Mucosa of rectum (tissue), 2 donors: ENCODE measurements at regions not wholly inside any gene's neighbourhood (a gene's known extent, or its start where the extent isn't known, plus 50 kb on each side); places are given as distances from the start of the nearest gene placed in this dataset.

Experiments used
- H3K27ac ChIP-seq, 2 donors: one replicate each; pipeline ENCODE4 v1.7.0; 2013; ENCODE audit warnings: inconsistent platforms in 2 of 2, low read depth in 2 of 2, low read length in 2 of 2
- H3K27me3 ChIP-seq, 2 donors: one replicate each; pipeline ENCODE4 v1.7.0; 2013; ENCODE audit warnings: low read length in 2 of 2; ENCODE audit not compliant: control insufficient read depth in 2 of 2, insufficient read depth in 2 of 2
- H3K36me3 ChIP-seq, 2 donors: one replicate each; pipeline ENCODE4 v1.7.0; 2013; ENCODE audit warnings: low read length in 2 of 2; ENCODE audit not compliant: control insufficient read depth in 2 of 2, insufficient read depth in 2 of 2
- H3K4me1 ChIP-seq, 2 donors: one replicate each; pipeline ENCODE4 v1.7.0; 2013; ENCODE audit warnings: low read length in 2 of 2, mild to moderate bottlenecking in 1 of 2; ENCODE audit not compliant: control insufficient read depth in 2 of 2, insufficient read depth in 2 of 2
- H3K4me3 ChIP-seq, 2 donors: one replicate each; pipeline ENCODE4 v1.7.0; 2013; ENCODE audit warnings: low read length in 2 of 2
- H3K9ac ChIP-seq, 2 donors: one replicate each; pipeline ENCODE4 v1.7.0; 2013; ENCODE audit warnings: low read length in 2 of 2, low read depth in 1 of 2, mild to moderate bottlenecking in 1 of 2
- H3K9me3 ChIP-seq, 2 donors: one replicate each; pipeline ENCODE4 v1.7.0; 2013; ENCODE audit warnings: low read length in 2 of 2; ENCODE audit not compliant: control insufficient read depth in 2 of 2
- donor health status: healthy.
- donor health status: Normal muscosa, but diverticular disease.

- Histone ChIP-seq H3K4me3 (no peak overlapping the region), H3K27ac (no peak overlapping the region), H3K9me3 (no peaks in the 10 kb centered on the region), H3K36me3 (no peaks in the 10 kb centered on the region), H3K27me3 (peaks cover 7 to 10% of the 10 kb centered on the region in 2 donors), H3K9ac (no peak overlapping the region), H3K4me1 (no peaks in the 10 kb centered on the region)
Measured at GRCh38 chr11:64477675-64478074, 78.1 kb upstream of the SLC22A11 start.

GRCh38 chr11:64482588-64482987, 73.2 kb upstream of the SLC22A11 start:
- Histone ChIP-seq H3K4me3 (no peak overlapping the region), H3K9ac (no peak overlapping the region), H3K27ac (no peak overlapping the region), H3K27me3 (peaks cover 4 to 7% of the 10 kb centered on the region in 2 donors), H3K36me3 (no peaks in the 10 kb centered on the region), H3K9me3 (no peaks in the 10 kb centered on the region), H3K4me1 (no peaks in the 10 kb centered on the region)

- no peak overlapping the region for H3K9ac ChIP-seq
- H3K27ac ChIP-seq: no peak overlapping the region
- no peaks in the 10 kb centered on the region for H3K9me3 ChIP-seq
- peaks cover under 1 to 4% of the 10 kb centered on the region in 2 donors for H3K27me3 ChIP-seq
- no peak overlapping the region for H3K4me3 ChIP-seq
- H3K36me3 ChIP-seq: no peaks in the 10 kb centered on the region
- no peaks in the 10 kb centered on the region for H3K4me1 ChIP-seq
Measured at GRCh38 chr11:64484191-64485022, 71.3 kb upstream of the SLC22A11 start.

- Histone ChIP-seq H3K27me3 (peaks cover 4 to 6% of the 10 kb centered on the region in 2 donors), H3K27ac (no peak overlapping the region)
Measured at GRCh38 chr11:64485074-64485473, 70.7 kb upstream of the SLC22A11 start.

GRCh38 chr11:64489831-64490441, 65.8 kb upstream of the SLC22A11 start:
- no peaks in the 10 kb centered on the region for H3K4me1 ChIP-seq
- no peak overlapping the region for H3K27ac ChIP-seq
- H3K9ac ChIP-seq: no peak overlapping the region
- H3K27me3 ChIP-seq: peaks cover 0 to 17% of the 10 kb centered on the region in 2 donors
- H3K36me3 ChIP-seq: no peaks in the 10 kb centered on the region
- H3K4me3 ChIP-seq: no peak overlapping the region
- no peaks in the 10 kb centered on the region for H3K9me3 ChIP-seq

More at GRCh38 chr11:64485074-64485473, 70.7 kb upstream of the SLC22A11 start:
- no peaks in the 10 kb centered on the region for H3K4me1 ChIP-seq
- no peak overlapping the region for H3K9ac ChIP-seq
- no peaks in the 10 kb centered on the region for H3K36me3 ChIP-seq
- H3K4me3 ChIP-seq: no peak overlapping the region
- no peaks in the 10 kb centered on the region for H3K9me3 ChIP-seq

- Histone ChIP-seq H3K36me3 (no peaks in the 10 kb centered on the region), H3K27me3 (peaks cover 0 to 17% of the 10 kb centered on the region in 2 donors), H3K4me1 (no peaks in the 10 kb centered on the region), H3K9ac (no peak overlapping the region), H3K4me3 (no peak overlapping the region), H3K27ac (no peak overlapping the region), H3K9me3 (no peaks in the 10 kb centered on the region)
Measured at GRCh38 chr11:64490562-64491216, 65.1 kb upstream of the SLC22A11 start.

- no peak overlapping the region for H3K9ac ChIP-seq
- no peaks in the 10 kb centered on the region for H3K36me3 ChIP-seq
- no peak overlapping the region for H3K4me3 ChIP-seq
- no peak overlapping the region for H3K27ac ChIP-seq
- no peaks in the 10 kb centered on the region for H3K9me3 ChIP-seq
- peaks cover 0 to 17% of the 10 kb centered on the region in 2 donors for H3K27me3 ChIP-seq
- H3K4me1 ChIP-seq: no peaks in the 10 kb centered on the region
Measured at GRCh38 chr11:64492561-64492960, 63.2 kb upstream of the SLC22A11 start.

- H3K36me3 ChIP-seq: no peaks in the 10 kb centered on the region
- H3K4me1 ChIP-seq: peaks cover 5 to 8% of the 10 kb centered on the region in 2 donors
- H3K9me3 ChIP-seq: no peaks in the 10 kb centered on the region
- no peak overlapping the region for H3K9ac ChIP-seq
- no peak overlapping the region for H3K4me3 ChIP-seq
- H3K27ac ChIP-seq: no peak overlapping the region
- H3K27me3 ChIP-seq: peaks cover 0 to 3% of the 10 kb centered on the region in 2 donors
Measured at GRCh38 chr11:64498136-64498535, 57.6 kb upstream of the SLC22A11 start.

- Histone ChIP-seq H3K4me3 (no peak overlapping the region), H3K9me3 (no peaks in the 10 kb centered on the region), H3K27ac (no peak overlapping the region), H3K27me3 (no peaks in the 10 kb centered on the region), H3K36me3 (no peaks in the 10 kb centered on the region), H3K4me1 (peaks cover 5 to 8% of the 10 kb centered on the region in 2 donors), H3K9ac (no peak overlapping the region)
Measured at GRCh38 chr11:64499261-64500004, 56.3 kb upstream of the SLC22A11 start.
